Amniotic epithelial cell (primary cell): ENCODE measurements at regions not wholly inside any gene's neighbourhood (a gene's known extent, or its start where the extent isn't known, plus 50 kb on each side); places are given as distances from the start of the nearest gene placed in this dataset.
"Not testable (repeated sequence)": the region's sequence is repeated elsewhere in the genome, so short reads cannot be mapped to it uniquely, and the experiment has no call there.

Experiments
- DNase-seq: peaks from one replicate; pipeline ENCODE4 v3.0.0-alpha.2; 2010; ENCODE audit warnings: low read depth

DNA sequence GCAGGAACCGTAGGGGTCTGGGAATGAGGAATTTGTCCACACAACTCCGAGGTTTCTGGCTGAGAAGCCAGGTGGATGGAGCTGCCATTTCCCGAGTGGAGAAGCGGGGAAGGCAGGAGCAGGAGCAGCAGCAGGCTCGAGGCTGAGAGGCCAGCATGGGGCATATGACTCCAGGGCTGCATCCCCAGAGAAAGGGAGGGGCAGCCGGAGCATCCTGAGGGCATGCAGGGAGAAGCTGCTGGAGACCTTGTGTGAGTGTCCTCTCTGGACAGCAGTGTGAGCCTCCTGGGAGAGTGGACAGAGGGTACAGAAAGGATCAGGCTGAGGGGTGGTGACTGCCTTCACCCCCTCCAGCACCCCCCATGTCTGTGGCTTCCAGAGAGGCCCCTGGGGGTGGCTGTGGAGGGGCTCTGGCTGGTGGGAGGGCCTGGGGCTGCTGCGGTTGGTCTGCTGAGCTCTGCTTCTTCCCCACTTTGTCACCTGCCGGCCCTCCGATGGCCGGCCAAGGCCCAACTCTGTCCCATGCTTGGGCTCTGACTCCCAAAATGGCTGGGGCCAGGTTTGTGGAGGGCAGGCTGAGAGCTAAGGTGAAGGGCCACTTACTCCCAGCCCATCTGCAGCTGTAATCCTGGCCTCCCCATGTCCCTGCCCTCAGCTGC lies 633.1 kb downstream of the MATN1 start:
- no peak for DNase-seq

DNA sequence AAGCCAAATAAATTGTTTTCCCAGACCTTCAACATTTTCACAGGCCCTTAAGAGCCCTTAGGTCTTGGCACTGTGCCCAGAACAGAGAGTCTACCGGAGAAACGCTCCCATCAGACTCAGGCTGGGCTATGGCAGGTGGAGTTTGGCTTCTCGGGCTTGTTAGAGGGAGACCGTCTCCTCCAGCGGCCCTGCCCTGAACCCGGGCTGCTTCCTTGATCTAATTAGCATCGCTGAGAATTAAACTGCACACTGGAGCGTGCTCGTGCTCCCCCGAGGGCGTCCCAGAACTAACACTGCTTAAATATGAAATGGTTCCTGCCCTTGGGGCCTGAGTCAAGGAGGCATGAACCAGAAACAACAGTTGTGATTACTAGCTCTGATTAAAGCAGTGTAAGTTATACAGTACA lies 634.4 kb downstream of the MATN1 start:
- DNase-seq, result no peak

DNA sequence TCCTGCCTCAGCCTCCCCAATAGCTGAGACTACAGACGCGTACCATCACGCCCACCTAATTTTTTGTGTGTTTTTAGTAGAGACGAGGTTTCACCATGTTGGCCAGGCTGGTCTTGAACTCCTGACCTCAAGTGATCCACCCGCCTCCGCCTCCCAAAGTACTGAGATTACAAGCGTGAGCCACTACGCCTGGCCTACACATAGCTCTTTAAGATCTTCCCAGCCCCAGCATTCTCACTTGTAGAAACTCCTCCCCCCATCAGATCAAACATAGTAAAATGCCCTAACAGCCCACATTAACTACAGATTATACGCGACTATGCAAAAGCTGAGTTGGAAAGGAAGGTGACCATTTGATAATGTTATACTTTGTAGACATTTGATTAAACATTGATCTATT lies 634.8 kb downstream of the MATN1 start:
- no peak for DNase-seq

DNA sequence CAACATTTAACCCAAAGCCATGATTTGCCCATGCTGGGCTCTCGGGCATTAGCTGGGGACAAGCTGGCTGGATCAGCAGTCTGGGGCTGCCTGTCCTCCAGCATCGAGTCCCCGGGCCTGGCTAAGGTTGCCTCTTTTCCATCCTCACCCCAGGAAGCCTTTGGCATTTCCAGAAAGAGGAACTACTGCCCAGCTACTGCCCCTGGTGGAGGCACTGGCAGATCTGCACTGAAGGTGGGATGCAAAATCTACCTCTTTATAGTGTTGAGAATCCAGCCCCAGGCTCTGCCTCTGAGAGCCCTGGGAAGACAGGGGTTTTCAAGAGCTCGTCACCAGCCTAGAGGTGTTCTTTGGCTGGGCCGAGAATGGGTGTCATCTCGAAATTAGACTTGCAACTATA lies 635.9 kb downstream of the MATN1 start:
- DNase-seq, result no peak

DNA sequence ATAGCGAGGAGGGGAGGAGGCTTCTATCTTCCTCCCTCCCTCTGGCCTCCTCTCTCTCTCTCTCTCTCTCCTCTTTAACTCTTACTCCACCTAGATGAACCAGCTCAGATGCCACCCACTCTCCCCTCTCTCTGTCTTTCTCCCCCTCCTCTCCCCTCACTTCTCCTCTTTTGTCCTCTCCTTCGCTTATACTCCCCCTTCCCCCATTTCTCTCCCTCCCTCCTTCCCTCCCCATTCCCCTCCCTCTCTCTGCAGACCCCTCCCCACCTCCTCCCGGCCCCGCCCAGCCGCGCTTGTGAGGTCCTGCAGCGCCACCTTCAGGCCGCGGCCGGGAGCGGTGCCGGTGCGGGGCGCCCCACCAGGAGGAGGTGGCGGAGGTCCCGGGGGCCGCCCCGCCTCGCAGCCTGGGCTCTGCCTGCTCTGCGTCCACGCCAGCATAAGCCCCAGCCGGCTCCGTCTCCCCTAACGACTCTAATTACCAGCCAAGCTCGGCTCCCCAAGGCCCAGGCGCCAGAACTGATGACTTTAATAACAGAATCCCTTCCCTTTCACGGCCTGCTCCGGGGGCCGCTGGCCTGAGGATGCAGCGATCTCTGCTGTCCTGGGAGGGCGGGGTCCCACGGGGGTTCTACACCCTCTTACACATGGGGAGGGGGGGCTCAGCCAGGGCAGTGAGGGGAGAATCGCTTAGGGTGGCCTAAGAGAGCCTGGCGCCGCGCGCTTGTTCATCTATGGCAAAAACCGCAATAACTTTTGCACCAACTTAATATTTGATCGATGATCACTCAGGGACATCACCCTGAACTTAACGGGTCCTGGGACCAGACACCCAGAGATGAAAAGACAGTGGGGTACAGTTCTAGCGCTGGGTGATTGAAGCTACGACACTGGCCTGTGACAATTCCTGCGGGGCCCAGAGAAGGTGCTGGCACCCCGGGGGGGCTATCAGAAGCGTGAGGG lies 637.3 kb downstream of the MATN1 start:
- DNase-seq, result no peak

DNA sequence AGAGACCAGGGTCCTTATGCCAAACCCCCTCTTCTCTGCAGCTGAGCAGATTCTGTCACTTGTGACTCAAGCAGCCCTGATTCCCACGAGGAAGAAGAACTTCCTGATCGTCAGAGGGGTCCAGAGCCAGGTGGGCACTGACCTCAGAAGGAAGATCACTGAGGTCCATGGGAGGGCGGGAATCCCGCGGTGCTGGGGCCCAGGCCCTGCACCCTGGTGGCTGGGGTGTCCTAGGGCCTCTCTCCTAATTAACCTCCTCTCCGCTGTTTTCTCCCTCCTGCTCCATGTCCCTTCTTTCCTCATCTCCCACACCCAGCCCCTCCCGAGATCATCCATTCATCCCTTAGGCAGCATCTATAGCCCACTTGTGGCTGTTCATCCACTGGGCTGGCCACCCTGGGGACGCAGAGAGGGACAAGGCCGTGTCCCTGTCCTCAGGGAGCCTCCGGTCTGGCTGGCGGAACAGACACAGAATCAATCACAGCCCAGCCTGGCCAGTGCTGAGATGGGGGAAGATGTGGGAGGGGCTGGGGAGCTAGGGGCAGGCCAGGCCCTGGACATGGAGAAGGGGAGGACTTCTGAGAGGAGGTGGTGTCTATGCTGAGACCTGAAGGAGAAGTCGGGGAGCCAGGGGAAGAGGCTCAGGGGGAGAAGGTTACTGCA lies 638.3 kb downstream of the MATN1 start:
- no peak for DNase-seq

DNA sequence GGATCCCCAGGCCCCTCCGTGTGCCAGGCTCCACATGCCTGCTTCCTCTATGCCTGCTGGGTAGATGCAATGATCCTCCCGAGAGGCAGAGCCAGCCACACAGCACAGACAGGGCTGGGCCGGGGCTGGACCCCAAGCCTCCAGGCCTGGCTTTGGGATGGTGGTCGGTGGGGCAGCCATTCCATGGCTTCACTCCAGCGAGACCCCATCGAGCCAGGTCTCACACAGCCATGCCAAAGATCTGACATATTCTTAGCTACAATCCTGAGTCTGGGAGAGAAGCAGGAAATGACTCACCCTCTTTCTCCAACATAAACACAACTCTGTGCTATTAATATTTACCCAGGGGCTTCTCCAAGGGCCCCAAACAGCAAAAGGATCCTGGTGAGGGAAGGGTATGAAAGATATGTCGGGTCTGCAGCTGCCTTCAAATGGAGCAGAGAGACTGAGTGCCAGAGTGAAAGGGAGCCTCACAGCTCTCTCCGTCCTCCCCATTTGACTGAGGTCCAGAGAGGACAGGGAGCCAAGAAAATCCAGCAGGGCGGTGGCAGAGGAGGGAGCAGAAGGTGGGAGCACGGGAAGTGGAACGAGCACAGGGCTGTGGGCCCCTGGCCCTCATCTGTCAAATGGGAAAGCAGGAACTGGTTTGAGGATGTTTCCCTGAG lies 639.5 kb downstream of the MATN1 start:
- peak; percentile 51 for DNase-seq

DNA sequence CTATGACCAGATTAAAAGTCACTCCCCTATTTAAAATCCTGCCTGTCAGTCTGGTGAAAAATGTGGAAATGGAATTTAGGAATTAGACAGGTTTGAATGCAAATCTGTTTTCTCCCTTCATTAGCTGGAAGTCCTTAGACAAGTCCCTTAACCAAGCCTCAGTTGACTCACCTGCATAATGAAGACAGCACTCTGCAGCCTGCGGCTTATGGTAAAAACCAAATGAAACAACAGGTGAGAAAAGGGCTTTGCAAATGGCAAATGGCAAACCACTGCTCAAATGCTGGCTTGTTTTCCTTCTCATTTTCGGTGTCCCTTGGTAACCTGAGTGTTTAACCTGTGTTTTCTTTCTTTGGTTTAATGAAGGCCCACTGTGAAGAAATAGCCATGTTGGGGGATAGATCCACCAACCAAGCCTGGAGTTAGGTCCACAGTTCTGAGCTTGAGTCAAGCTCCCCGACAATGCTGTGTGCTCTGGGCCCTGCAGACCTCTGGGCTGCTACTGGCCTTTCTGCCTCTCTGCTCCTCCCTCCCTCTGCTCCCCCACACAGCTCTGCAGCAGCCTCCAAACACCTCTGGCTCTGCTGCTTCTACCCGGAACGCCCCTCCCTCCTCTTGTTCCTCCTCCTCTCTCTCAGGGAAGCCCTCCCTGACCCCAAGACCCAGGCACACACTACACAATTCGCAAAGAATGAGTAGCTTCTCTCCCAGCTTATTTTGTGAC lies 641.8 kb downstream of the MATN1 start:
- no peak for DNase-seq

DNA sequence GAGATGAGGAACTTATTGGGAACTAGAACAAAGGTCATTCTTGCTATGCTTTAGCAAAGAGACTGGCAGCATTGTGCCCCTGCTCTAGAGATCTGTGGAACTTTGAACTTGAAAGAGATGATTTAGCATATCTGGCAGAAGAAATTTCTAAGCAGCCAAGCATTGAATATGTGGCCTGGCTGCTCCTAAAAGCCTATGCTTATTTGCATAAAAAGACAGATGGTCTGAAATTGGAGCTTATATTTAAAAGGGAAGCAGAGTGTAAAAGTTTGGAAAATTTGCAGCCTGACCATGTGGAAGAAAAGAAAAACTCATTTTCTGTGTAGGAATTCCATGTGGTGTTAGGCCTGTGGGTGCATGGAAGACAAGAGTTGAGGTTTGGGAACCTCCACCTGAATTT lies 647.5 kb downstream of the MATN1 start:
- DNase-seq, result not testable (repeated sequence)

DNA sequence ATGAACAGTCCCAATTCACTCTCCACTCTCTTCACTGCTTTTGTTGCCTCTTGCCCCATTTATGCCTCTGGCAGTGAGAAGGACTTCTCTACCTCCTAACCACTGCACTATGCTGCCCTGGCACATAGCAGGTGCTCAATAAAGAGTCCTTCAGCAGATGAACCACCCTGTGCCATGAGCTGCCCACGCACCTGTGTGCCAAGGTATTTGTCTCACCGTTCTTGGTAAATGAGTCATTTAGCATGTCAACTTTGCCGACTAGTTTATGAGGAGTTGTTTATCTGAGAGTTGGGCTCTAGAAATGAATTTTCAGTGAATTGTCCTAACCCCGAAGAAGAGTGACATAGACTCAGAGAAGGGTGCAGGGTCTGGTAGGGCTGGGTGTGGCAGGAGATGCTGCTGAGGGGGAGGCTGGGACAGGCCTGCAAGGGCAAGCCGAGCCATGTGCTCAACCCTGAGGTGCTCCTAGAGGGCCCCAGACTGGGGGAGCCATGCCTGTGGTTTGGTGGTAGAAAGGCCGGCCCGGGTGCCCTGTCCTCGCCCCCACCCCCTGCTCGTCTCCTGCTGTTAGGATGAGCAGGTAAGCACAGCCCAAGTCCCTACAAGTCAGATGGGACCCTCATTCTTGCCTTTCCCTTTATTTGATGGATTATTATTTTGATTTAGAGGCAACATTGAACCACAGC lies 654.5 kb downstream of the MATN1 start:
- no peak for DNase-seq

DNA sequence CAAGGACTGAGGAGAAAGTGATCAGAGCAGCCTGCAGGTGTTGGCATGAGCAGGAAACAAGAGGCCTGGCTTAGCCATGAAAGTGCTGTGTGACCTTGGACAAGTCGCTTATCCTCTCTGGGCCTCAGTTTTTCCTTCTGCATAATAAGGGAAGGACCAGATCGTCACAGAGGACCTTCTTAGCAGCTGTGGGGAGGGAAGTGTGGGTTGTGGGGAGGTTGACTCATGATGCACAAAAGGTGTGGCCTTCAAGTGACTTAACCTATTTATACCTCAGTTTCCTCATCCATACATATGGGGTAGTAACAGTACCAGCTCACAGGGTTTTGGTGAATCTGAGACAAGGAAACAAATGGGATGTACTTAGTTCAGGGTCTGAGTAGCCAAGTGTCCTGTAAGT lies 658.8 kb downstream of the MATN1 start:
- no peak for DNase-seq

DNA sequence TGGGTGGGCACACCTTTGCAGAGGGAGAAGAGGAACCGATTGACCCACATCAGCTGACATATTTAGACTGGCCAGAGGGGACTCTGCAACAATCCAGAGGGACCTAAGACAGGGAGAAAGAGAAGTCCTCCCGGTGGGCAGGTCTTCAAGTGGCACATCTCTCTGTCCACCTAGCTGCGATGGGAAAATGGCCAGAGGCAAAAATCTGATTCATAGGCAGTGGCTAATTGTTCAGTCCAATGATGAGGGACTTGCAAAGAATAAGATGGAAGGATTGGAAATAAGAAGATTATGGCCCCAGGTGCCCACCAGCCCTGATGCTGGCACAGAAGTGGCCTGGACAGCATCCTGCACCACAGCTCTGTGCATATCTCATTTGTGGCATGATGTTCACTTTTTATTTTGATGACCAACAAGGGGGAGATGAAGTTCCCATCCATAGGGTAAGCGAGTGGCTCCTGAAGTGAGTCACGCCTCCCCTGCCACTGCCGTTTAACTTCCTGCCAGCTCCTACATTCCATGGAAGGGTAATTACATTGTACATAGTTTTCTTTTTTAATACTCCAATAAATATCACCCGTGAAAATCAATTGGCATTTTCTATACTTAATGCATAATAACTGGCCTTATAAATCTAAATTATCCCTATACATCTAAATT lies 659.6 kb downstream of the MATN1 start:
- no peak for DNase-seq

DNA sequence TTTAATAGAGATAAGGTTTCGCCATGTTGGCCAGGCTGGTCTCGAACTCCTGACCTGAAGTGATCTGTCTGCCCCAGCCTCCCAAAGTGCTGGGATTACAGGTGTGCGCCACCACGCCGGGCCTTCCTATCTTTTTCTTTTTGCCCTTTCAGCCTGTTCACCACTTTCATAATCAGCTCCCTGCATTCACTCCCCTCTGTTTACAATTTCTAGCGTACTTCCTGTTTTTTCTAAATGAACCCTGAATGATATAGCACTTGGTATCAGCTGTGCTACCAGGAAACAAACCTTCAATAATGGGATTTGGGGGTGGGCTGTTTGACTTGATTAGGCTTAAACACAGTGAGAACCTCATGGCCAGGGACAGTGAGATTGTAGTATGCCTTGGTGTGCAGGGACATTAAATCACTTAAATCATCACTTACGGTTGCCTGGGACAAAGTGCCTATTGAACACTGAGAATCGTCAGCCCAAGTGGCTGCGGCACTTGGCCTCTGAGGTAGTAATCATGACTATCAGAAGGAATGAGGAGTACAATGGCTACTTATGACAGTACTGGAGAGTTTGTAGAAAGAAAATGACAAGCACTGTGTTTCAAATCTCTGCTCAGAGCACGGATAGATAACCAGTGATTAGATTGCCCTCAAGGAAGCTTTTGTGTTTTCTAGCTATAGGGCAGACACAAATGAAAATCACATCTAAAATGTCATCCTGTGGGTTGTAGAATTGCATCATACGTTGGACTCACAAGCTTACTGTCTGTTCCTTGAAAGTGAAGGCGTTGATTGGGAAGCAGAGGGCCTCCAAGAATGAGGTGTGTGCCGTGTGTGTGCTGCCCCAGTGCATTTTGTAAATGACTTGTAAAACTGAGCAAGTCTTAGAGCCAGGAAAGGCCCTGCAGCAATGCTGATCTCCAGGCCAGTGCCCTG lies 661.8 kb downstream of the MATN1 start:
- no peak for DNase-seq

DNA sequence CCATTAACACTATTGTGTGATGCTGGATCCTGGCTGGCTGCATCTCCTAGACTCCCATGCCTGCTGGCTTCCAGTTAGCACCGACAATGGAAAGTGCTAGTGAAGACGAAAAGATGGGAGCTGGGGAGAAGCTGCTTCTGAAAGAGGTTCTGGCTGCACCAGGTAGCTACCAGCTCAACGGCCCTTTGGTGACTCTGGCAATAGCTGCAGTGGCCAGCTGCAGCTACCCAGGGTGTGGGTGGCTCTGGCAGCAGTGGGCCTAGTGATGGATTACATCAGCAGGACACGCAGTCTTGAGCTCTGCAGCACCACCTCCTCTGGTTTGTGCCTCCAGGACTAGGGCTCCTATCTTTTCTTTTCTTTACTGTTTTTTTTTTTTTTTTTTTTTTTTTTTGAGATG lies 662.6 kb downstream of the MATN1 start:
- DNase-seq, result no peak

DNA sequence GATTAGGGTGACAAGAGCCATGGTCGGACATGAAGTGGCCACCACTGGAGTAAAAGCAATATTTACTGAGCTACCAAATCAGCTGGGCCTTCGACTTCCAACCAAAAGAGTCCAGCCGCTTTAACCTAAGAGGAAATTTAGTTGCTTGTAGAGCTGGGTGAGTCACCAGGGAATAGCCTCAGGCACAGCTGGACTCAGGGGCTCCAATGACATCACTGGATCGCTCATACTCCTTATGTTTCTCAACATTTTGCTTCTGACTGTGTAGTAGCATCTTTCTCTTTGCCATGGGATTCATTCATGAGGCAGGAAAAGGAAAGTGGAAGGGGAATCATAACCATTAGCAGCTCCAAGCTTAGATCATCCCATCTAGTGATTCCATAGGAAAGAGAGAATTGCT lies 664.4 kb downstream of the MATN1 start:
- DNase-seq, result no peak

DNA sequence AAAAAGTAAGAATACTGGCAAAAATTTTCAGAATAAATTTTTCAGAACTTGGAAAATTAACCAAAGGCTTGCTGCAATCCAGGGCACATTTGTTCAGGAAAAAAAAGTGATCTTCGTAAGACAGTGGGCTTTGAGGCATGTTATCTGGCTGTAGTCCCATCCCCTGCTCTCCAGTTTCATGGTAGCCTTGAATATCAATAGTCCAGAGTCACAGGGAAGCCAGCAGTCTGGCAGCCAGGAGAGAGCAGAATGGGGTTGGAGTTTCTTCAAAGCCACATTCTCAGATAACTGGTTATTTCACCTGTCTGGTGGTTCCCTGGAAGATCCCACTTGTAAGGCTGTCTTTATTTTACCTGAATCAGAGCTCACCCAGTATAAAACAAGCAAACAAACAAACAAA lies 669.3 kb downstream of the MATN1 start:
- no peak for DNase-seq

DNA sequence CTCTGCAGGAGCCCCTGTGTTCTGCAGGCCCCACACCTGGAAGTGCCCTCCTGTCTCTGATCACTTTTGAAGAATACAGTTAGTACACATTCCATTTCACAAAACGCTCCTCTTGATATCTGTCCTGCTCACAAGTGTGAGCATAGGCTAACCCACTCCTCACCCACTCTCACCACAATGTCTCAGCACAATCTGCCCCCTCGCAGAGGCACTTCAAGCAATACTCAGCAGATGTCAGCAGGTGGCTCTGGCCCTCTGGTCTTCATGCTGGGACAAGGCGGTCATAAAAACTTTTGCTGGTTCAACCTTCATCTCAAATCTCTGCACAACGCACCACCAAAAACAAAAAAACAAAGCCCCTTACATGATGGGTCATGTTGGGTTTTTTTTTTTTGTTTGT lies 671.2 kb downstream of the MATN1 start:
- DNase-seq, result no peak

DNA sequence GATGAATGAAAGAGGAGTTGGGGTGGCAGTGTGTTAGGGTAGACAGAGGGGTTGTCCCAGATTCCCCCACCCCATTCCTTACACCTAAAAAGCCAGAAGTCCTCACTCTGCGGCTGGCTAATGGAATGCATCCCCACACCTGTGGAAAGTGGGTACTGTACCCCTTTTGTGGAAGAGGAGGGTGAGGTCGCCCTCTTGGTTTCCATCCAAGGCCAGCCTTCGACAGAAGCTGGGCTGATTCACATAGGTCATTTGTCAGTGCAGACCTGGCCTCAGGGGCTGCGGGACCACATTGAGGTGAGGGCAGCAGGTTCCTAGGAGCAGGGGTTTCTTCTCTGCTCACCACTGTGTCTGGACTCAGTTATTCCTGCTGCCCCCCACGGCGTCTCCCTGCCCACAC lies 671.6 kb downstream of the MATN1 start:
- no peak for DNase-seq

DNA sequence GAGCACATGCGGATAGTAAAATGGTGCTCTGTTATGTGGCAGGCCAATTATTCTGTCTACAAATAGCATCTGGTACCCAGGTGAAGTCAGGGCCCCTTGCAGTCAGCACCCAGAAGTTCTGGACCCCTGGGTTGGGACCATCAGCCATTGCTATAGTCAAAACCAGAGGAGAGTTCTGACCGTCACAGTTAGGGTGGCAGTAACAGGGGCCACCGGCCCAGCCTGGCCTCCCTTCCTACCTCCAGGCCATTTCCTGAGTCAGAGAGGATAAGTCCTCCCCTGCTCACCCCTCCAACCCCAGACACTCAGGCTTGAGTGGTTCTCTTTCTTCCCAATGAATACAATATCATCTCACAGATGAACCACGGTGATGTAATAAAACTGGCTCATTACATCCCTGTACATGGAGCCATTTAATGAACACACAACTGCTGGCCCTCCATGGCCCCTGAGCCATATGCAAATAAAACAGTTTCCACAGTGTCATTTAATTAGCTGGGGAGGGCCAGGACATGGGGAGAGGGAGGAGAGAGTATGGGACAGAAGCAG lies 673.6 kb downstream of the MATN1 start:
- DNase-seq, result no peak
